Renal cortex interstitium (tissue), 11 donors: ENCODE measurements at regions not wholly inside any gene's neighbourhood (a gene's known extent, or its start where the extent isn't known, plus 50 kb on each side); places are given as distances from the start of the nearest gene placed in this dataset.

Source experiments
- DNase-seq, 11 donors: peaks; one replicate each; pipeline ENCODE4 v3.0.0-alpha.2; 2013; ENCODE audit warnings: low read depth in 9 of 11, low spot score in 4 of 11; ENCODE audit errors: extremely low read depth in 1 of 11

GRCh38 chr15:69827751-69828150, 270.0 kb downstream of the TLE3 start:
- no peak for DNase-seq

- DNase-seq = no peak
Observed at GRCh38 chr15:69828181-69828828, 269.4 kb downstream of the TLE3 start.

- no peak for DNase-seq
Observed at GRCh38 chr15:69829974-69830373, 267.7 kb downstream of the TLE3 start.

GRCh38 chr15:69830430-69830829, 267.3 kb downstream of the TLE3 start:
- no peak for DNase-seq

GRCh38 chr15:69830876-69831275, 266.8 kb downstream of the TLE3 start:
- no peak for DNase-seq

- no peak for DNase-seq
Observed at GRCh38 chr15:69834267-69834666, 263.4 kb downstream of the TLE3 start.

- no peak for DNase-seq
Observed at GRCh38 chr15:69834761-69835160, 263.0 kb downstream of the TLE3 start.

GRCh38 chr15:69836048-69836447, 261.7 kb downstream of the TLE3 start:
- DNase-seq = no peak

GRCh38 chr15:69836526-69837230, 261.0 kb downstream of the TLE3 start:
- DNase-seq = no peak

GRCh38 chr15:69838338-69838737, 259.4 kb downstream of the TLE3 start:
- DNase-seq = no peak

GRCh38 chr15:69838994-69839393, 258.7 kb downstream of the TLE3 start:
- DNase-seq = no peak

GRCh38 chr15:69841113-69841828, 256.4 kb downstream of the TLE3 start:
- no peak for DNase-seq

- no peak for DNase-seq
Observed at GRCh38 chr15:69842851-69843250, 254.9 kb downstream of the TLE3 start.

- no peak for DNase-seq
Observed at GRCh38 chr15:69843276-69843899, 254.3 kb downstream of the TLE3 start.

GRCh38 chr15:69843900-69844304, 253.8 kb downstream of the TLE3 start:
- no peak for DNase-seq

GRCh38 chr15:69845159-69845558, 252.6 kb downstream of the TLE3 start:
- DNase-seq = no peak

GRCh38 chr15:69847625-69848024, 250.1 kb downstream of the TLE3 start:
- DNase-seq = no peak

- DNase-seq = no peak
Observed at GRCh38 chr15:69848096-69848495, 249.6 kb downstream of the TLE3 start.

- DNase-seq = no peak
Observed at GRCh38 chr15:69848551-69849231, 249.0 kb downstream of the TLE3 start.
